GM18519 (cell line): ENCODE measurements at regions not wholly inside any gene's neighbourhood (a gene's known extent, or its start where the extent isn't known, plus 50 kb on each side); places are given as distances from the start of the nearest gene placed in this dataset.

ENCODE experiments used
- ATAC-seq: cut with Tn5 transposase; IDR thresholded peaks from one replicate; pipeline ENCODE4 v1.9.1; 2021; ENCODE audit warnings: mild to moderate bottlenecking, moderate library complexity; ENCODE audit not compliant: unreplicated experiment, low FRiP score

GRCh38 chr15:45921376-45921775 lies 286.5 kb downstream of the SQOR start:
- ATAC-seq: no peak

GRCh38 chr15:45921978-45922377 lies 287.1 kb downstream of the SQOR start:
- no peak for ATAC-seq

- ATAC-seq: no peak
Observed at GRCh38 chr15:45941367-45941766, 306.5 kb downstream of the SQOR start.

DNA sequence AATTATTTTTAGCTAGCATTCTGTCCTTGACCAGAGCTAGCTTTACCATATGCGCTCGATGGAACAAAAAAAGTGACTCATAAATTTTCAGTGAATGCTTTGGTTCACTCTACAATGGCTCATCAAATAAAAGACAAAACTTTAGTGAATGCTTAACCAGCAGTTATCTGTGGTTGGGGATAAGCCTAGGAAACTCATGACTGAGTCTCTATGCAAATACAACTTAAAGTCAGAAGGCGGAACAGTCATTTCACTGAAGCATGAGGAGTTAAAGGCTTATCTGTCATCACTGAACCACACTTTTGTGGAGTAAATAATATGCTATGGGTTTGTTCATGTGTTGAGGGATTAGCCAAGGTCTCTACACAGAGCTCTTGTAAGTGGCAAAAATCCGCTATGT lies 308.4 kb downstream of the SQOR start:
- ATAC-seq: no peak

GRCh38 chr15:45946111-45946510 lies 311.3 kb downstream of the SQOR start:
- no peak for ATAC-seq

DNA sequence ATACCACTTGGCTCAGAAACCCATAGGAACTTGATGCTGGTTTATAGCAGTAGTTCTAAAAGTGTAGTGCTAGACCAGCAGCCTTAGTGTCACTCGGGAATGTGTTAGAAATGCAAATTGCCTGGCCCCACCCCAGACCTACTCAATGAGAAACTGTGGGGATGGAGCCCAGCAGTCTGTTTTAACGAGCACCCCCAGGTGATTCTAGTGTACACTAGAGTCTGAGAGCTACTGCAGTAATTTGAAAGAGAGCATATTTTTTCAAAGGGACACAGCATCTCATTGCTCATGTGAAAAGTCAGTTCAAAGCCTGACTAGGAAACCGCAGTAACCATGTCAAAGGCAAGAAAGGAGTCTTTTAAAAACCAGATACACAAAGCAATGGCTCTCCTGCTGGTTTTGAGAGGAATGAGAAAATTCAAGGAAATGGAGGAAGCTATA lies 313.4 kb downstream of the SQOR start:
- no peak for ATAC-seq

- no peak for ATAC-seq
Observed at GRCh38 chr15:45958924-45959323, 324.1 kb downstream of the SQOR start.

DNA sequence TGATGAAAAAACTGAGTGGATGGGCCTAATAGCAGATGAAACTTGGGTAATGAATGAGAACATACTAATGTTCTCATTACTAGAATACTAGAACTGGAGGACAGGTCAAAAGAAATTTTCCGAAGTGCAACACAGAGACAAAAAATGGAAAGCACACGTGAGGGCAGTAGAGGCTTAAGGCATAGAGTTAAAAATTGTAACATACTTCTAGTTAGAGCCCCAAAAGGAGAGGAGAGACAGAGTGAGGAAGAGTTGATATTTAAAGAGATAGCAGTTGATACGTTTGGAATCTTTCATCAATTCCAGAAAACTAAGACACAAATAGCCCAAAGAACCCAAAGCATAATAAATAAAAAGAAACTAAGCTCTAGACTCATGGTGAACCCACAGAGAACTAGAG lies 327.9 kb downstream of the SQOR start:
- no peak for ATAC-seq

DNA sequence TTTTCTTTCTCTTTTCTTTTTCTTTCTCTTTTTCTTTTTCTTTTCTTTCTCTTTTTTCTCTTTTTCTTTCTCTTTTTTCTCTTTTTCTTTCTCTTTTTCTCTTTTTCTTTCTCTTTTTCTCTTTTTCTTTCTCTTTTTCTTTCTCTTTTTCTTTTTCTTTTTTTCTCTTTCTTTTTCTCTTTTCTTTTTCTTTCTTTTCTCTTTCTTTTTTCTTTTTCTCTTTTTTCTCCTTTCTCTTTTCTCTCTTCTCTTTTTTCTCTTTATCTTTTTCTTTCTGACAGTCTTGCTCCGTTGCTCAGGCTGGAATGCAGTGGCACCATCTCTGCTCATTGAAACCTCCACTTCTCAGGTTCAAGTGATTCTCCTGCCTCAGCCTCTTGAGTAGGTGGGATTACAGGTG lies 335.7 kb downstream of the SQOR start:
- no peak for ATAC-seq

DNA sequence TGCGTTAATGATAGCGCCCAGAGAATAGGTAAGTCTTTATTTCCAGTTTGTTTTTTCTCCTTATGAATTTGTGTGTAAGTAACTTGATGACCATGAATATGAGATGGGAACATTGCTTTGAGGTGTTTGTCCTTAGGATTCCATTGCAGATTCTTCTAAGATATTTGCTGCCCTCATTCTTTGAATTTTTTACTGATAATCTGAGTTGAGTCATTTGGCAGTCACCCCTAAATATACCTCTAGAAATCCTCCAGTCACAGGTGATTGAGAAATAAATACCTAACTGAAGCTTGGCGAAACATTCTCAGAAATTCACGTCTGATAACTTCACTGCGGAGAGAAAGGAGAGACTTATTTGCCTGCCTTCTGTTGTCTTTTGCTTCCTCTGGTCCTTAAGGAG lies 345.5 kb downstream of the SQOR start:
- ATAC-seq: no peak

- ATAC-seq: no peak
Observed at GRCh38 chr15:45981625-45982024, 346.8 kb downstream of the SQOR start.

GRCh38 chr15:45991863-45992262 lies 357.0 kb downstream of the SQOR start:
- ATAC-seq: no peak

DNA sequence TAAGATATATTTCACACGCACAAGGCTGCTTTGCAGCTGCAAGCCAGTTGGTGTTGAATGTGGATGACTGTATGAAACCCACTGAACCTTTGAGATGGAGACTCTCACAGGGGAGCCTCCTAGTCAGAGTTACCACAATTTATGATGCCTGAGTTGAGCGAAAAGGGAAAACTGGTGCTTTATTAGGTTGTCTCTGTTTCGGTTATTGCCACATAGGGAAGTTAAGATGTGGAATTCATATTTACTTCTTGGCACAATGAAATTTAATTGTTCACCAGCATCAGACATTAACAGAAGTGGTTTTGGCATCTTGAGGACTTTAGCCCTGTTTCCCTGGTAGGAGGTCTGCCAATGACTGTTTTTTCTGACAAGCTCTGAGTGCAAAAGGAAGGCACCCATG lies 358.2 kb downstream of the SQOR start:
- ATAC-seq: no peak

- ATAC-seq: no peak
Observed at GRCh38 chr15:45993508-45993907, 358.7 kb downstream of the SQOR start.

GRCh38 chr15:45995800-45996199 lies 361.0 kb downstream of the SQOR start:
- ATAC-seq: no peak

DNA sequence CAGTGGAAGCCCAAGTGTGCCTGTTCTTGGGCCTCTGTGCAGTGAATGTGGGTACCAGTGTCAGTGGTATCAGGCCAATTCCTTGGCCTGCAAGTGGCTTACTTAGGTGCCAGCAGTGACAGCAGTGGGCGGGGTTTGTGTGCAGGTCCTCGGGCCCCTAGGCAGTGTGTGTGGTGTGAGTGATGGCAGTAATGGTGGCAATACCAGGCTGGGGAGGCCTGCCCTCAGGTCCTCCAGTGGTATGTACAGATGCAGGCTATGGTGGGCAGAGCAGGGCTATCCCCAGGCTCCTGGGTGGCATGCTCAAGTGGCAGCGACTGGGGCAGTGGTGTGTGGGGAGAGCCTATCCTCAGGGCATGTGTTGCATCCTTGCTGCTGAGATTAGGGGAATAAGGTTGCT lies 379.7 kb downstream of the SQOR start:
- no peak for ATAC-seq

- ATAC-seq: no peak
Observed at GRCh38 chr15:46034755-46035154, 399.9 kb downstream of the SQOR start.

DNA sequence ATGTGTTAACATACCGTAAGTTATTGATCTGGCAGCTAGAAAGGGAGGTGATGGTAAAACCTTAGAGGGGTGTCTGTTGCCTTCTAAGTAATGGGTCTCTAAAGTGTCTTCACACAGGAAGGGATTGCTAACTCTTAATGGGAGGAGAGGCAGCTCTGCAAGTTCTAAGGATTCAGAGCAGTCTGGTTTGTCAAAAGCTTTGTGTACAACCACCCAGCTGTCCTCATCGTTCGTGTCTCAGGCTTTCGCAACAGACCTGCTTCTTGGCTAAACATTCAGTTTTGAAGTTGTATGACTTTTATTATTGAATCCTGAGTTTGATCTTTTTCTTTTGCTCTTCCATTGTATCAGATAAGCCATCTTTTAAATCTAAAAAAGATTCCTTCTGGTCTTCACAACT lies 404.9 kb downstream of the SQOR start:
- ATAC-seq: no peak

GRCh38 chr15:46041905-46042304 lies 407.1 kb downstream of the SQOR start:
- ATAC-seq: no peak

DNA sequence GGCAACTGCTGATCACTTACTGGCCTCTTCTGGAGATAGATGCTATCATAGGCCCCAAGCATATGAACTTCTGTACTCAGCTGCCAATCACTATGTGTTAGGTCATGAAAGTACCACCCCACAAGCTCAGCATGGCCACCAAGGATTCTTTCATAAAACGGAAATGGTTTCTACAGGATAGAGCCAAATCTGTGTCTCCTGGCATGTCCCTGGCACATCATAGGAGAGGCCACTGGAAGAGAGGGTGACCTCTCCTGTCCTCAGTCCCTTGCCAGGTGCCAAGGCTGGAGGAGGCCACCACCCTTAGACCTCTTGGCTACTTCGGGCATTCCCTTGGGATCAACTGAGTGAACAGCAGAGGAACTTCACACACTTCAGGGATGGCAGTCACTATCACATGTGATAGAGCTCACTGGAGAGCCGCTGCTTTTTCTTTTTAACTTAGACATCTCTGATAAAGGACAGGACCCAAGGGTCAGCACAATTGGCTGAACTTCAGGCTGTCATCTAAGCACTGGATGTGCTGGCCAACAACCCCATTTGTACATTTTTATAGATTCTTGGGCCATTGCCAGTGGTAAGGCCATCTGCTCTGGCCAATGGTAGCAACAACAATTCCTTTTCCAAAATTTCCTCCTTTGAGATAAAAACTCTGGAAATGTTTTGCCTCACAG lies 425.2 kb downstream of the SQOR start:
- no peak for ATAC-seq

GRCh38 chr15:46061002-46061401 lies 426.2 kb downstream of the SQOR start:
- no peak for ATAC-seq

DNA sequence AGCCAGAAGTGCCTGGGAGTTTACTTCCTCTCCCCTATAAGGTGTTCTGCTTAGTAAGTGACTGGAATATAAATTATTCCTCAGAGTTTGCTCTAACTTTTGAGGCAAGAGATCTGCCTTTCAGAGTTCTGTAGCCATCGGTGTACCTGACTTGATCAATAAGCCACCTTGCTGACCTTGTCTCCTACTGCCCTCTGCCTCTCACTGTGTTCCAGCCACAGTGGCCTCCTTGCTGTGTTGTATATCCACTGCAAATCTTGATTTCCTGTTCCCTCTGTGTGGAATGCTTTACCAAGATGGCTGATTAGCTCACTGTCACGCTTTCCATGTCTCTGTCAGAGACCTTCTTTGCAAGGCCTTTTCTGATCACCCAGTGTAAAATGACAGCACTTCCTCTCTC lies 442.4 kb downstream of the SQOR start:
- no peak for ATAC-seq

DNA sequence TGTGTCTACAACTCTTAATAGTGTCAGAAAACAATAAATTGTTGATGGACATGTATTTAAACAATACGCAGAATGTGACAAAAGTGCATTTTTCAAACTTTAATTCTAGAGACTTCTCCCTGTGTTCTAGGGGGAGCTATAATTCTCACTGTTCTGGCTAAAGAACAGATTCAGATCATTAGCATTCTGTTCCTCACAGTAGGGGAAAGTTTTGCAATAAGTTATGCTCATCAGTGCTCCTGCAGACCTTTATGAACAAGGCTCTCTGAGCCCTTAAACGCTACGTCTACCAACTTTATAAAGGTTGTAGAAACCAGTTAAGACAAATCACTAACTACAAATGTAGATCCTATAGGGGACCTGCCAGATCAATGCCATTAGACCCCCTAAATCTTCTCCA lies 444.2 kb downstream of the SQOR start:
- no peak for ATAC-seq
